ENCODE measurements at regions not wholly inside any gene's neighbourhood (a gene's known extent, or its start where the extent isn't known, plus 50 kb on each side); places are given as distances from the start of the nearest gene placed in this dataset.
"Not testable (repeated sequence)": the region's sequence is repeated elsewhere in the genome, so short reads cannot be mapped to it uniquely, and the experiment has no call there.

- H3K27me3 ChIP-seq (replicated peaks; ENCODE audit: insufficient read depth, low read length); H3K9me2 ChIP-seq (replicated peaks; ENCODE audit: insufficient read depth, low read length); H3K4me3 ChIP-seq (ENCODE audit: low read length); H3K9me3 ChIP-seq (replicated peaks; ENCODE audit: insufficient read depth, low read length); H3K4me1 ChIP-seq (ENCODE audit: low read length); H2AFZ ChIP-seq (ENCODE audit: low read length); H3F3A ChIP-seq (ENCODE audit: insufficient read depth, low read length); H3K79me2 ChIP-seq (ENCODE audit: low read length); H3K4me2 ChIP-seq (ENCODE audit: low read depth, low read length); H3K9ac ChIP-seq (ENCODE audit: low read length); H4K20me1 ChIP-seq (ENCODE audit: insufficient read depth, low read length); H3K27ac ChIP-seq (ENCODE audit: low read length); DNase-seq; H3K36me3 ChIP-seq (replicated peaks; ENCODE audit: insufficient read depth, low read length): not testable (repeated sequence)
These were observed 135.3 kb upstream of the ZNF618 start for GRCh38 chr9:113740508-113741500.

- Histone ChIP-seq H3K9ac (ENCODE audit: low read length) (no peak overlapping the region), H3F3A (ENCODE audit: insufficient read depth, low read length) (no peaks in the 10 kb centered on the region), H2AFZ (ENCODE audit: low read length) (no peak overlapping the region), H3K36me3 (replicated peaks; ENCODE audit: insufficient read depth, low read length) (no peaks in the 10 kb centered on the region), H3K4me3 (ENCODE audit: low read length) (no peak overlapping the region), H3K9me2 (replicated peaks; ENCODE audit: insufficient read depth, low read length) (no peaks in the 10 kb centered on the region), H3K9me3 (replicated peaks; ENCODE audit: insufficient read depth, low read length) (no peaks in the 10 kb centered on the region), H4K20me1 (ENCODE audit: insufficient read depth, low read length) (no peaks in the 10 kb centered on the region), H3K27me3 (replicated peaks; ENCODE audit: insufficient read depth, low read length) (no peaks in the 10 kb centered on the region), H3K4me1 (ENCODE audit: low read length) (no peaks in the 10 kb centered on the region), H3K4me2 (ENCODE audit: low read depth, low read length) (no peak overlapping the region), H3K27ac (ENCODE audit: low read length) (no peak overlapping the region), H3K79me2 (ENCODE audit: low read length) (no peaks in the 10 kb centered on the region)
- DNase-seq = no peak
- TF ChIP-seq CTCF (IDR thresholded peaks at IDR 0.05; ENCODE audit: low read length) (no peak), EZH2phosphoT487 (IDR thresholded peaks at IDR 0.05; ENCODE audit: low read length) (no peak), EZH2 (optimal IDR thresholded peaks at IDR 0.05; ENCODE audit: low read depth, low read length) (no peak)
These were observed 133.9 kb upstream of the ZNF618 start for GRCh38 chr9:113741886-113742854.

GRCh38 chr9:113742878-113743277 lies 133.2 kb upstream of the ZNF618 start:
- no peaks in the 10 kb centered on the region for H3K9me3 ChIP-seq (replicated peaks; ENCODE audit: insufficient read depth, low read length)
- H4K20me1 ChIP-seq (ENCODE audit: insufficient read depth, low read length) = no peaks in the 10 kb centered on the region
- H3F3A ChIP-seq (ENCODE audit: insufficient read depth, low read length) = no peaks in the 10 kb centered on the region
- no peaks in the 10 kb centered on the region for H3K4me1 ChIP-seq (ENCODE audit: low read length)
- H3K79me2 ChIP-seq (ENCODE audit: low read length) = no peaks in the 10 kb centered on the region
- DNase-seq = no peak
- no peak overlapping the region for H3K9ac ChIP-seq (ENCODE audit: low read length)
- no peak overlapping the region for H3K4me3 ChIP-seq (ENCODE audit: low read length)
- H2AFZ ChIP-seq (ENCODE audit: low read length) = no peak overlapping the region
- no peaks in the 10 kb centered on the region for H3K27me3 ChIP-seq (replicated peaks; ENCODE audit: insufficient read depth, low read length)
- H3K4me2 ChIP-seq (ENCODE audit: low read depth, low read length) = no peak overlapping the region
- TF ChIP-seq EZH2phosphoT487 (IDR thresholded peaks at IDR 0.05; ENCODE audit: low read length) = no peak
- TF ChIP-seq EZH2 (optimal IDR thresholded peaks at IDR 0.05; ENCODE audit: low read depth, low read length) = no peak
- TF ChIP-seq CTCF (IDR thresholded peaks at IDR 0.05; ENCODE audit: low read length) = no peak
- no peaks in the 10 kb centered on the region for H3K36me3 ChIP-seq (replicated peaks; ENCODE audit: insufficient read depth, low read length)
- no peaks in the 10 kb centered on the region for H3K9me2 ChIP-seq (replicated peaks; ENCODE audit: insufficient read depth, low read length)
- H3K27ac ChIP-seq (ENCODE audit: low read length) = no peak overlapping the region

Measured in MM.1S (cell line).